AG04450 (cell line): ENCODE measurements at regions not wholly inside any gene's neighbourhood (a gene's known extent, or its start where the extent isn't known, plus 50 kb on each side); places are given as distances from the start of the nearest gene placed in this dataset.

Experiments
- CTCF ChIA-PET: fragments of 300-600, 350-600 bp; formaldehyde crosslinking; extraction: SDS; loops from one replicate; lab custom pipeline; 2022; ENCODE audit warnings: antibody characterized with exemption, inconsistent platforms; lab: Charles Lee
- POLR2A ChIA-PET: fragments of 350-600 bp; formaldehyde crosslinking; extraction: SDS; loops from one replicate; lab custom pipeline; 2021; ENCODE audit warnings: antibody characterized with exemption, inconsistent platforms; lab: Yijun Ruan, JAX
- DNase-seq: peaks from one replicate; pipeline ENCODE4 v3.0.0-alpha.2; 2011; ENCODE audit warnings: low read depth, low spot score
- H3K27ac ChIP-seq: one replicate; pipeline ENCODE4 v1.5.1; 2012; ENCODE audit warnings: low read depth, low read length, control low read depth
- H3K27me3 ChIP-seq: one replicate; pipeline ENCODE4 v1.6.0; 2012; ENCODE audit warnings: low read length; ENCODE audit not compliant: control insufficient read depth, insufficient read depth
- H3K4me3 ChIP-seq: 2 replicates; pipeline ENCODE4 v1.5.1; 2011; ENCODE audit warnings: mild to moderate bottlenecking, low read depth, low read length, control low read depth
- H3K9me3 ChIP-seq: 2 replicates; pipeline ENCODE4 v1.5.1; 2012; ENCODE audit warnings: low read length; ENCODE audit not compliant: control insufficient read depth, insufficient read depth
- CTCF ChIP-seq: IDR thresholded peaks from 2 replicates; pipeline ENCODE4 v1.5.1; 2011; ENCODE audit warnings: low read depth, low read length, control low read depth, inconsistent platforms

GRCh38 chr6:139984317-139984716 is 609.9 kb upstream of the CITED2 start:
- CTCF ChIA-PET, result interaction anchor here (0.5 kb wide), 1 partner anchor 1978 kb away, joined by 4 read pairs; no protein-coding TSS in a partner anchor
- no peak for DNase-seq
- no peak for TF ChIP-seq CTCF
- POLR2A ChIA-PET, result interaction anchor here (0.6 to 4.1 kb wide), 4 partner anchors 67 to 615 kb away, joined by 3 to 15 read pairs (median 6); partner anchors contain the start of gene CITED2
- Histone ChIP-seq H3K9me3 (no peaks in the 10 kb centered on the region), H3K27me3 (no peaks in the 10 kb centered on the region), H3K4me3 (no peak overlapping the region), H3K27ac (no peak overlapping the region)

GRCh38 chr6:139983555-139984276 is 609.3 kb upstream of the CITED2 start:
- ChIA-PET POLR2A (interaction anchor here (0.6 to 4.1 kb wide), 4 partner anchors 68 to 614 kb away, joined by 3 to 15 read pairs (median 6); partner anchors contain the start of gene CITED2), CTCF (interaction anchor here (1.0 kb wide), 1 partner anchor 938 kb away, joined by 3 read pairs; no protein-coding TSS in a partner anchor)
- TF ChIP-seq CTCF, result no peak
- no peaks in the 10 kb centered on the region for H3K9me3 ChIP-seq
- H3K4me3 ChIP-seq, result no peak overlapping the region
- no peak overlapping the region for H3K27ac ChIP-seq
- no peak for DNase-seq
- H3K27me3 ChIP-seq, result no peaks in the 10 kb centered on the region

GRCh38 chr6:139982652-139983295 is 608.3 kb upstream of the CITED2 start:
- TF ChIP-seq CTCF, result no peak
- Histone ChIP-seq H3K4me3 (no peak overlapping the region), H3K9me3 (no peaks in the 10 kb centered on the region), H3K27me3 (no peaks in the 10 kb centered on the region), H3K27ac (no peak overlapping the region)
- POLR2A ChIA-PET, result interaction anchor here (0.6 to 4.1 kb wide), 3 partner anchors 65 to 608 kb away, joined by 4 to 15 read pairs (median 7); partner anchors contain the start of gene CITED2
- DNase-seq, result no peak
- CTCF ChIA-PET, result interaction anchor here (1.0 kb wide), 1 partner anchor 939 kb away, joined by 3 read pairs; no protein-coding TSS in a partner anchor

- Histone ChIP-seq H3K9me3 (no peaks in the 10 kb centered on the region), H3K4me3 (no peak overlapping the region), H3K27ac (peak overlapping the region; percentile 21), H3K27me3 (no peaks in the 10 kb centered on the region)
- CTCF ChIA-PET, result no interaction called here
- POLR2A ChIA-PET, result interaction anchor here (0.6 to 4.1 kb wide), 3 partner anchors 65 to 608 kb away, joined by 3 to 15 read pairs (median 4); partner anchors contain the start of gene CITED2
- DNase-seq, result no peak
- TF ChIP-seq CTCF, result no peak
These were observed 607.7 kb upstream of the CITED2 start for GRCh38 chr6:139982195-139982594.
